C4-2B (cell line): ENCODE measurements at regions not wholly inside any gene's neighbourhood (a gene's known extent, or its start where the extent isn't known, plus 50 kb on each side); places are given as distances from the start of the nearest gene placed in this dataset.

ENCODE experiments used
- H3K27ac ChIP-seq: fragments of 450-650 bp; 2 replicates; pipeline ENCODE4 v1.5.1; 2017
- ZFX ChIP-seq: fragments of 450-650 bp; IDR thresholded peaks from 2 replicates; pipeline ENCODE4 v1.6.1; 2017
- TF ChIP-seq, protein P1 (sequence below): fragments of 450-650 bp; conservative IDR thresholded peaks from 2 replicates; pipeline ENCODE4 v1.5.1; 2017; ENCODE audit warnings: mild to moderate bottlenecking

DNA sequence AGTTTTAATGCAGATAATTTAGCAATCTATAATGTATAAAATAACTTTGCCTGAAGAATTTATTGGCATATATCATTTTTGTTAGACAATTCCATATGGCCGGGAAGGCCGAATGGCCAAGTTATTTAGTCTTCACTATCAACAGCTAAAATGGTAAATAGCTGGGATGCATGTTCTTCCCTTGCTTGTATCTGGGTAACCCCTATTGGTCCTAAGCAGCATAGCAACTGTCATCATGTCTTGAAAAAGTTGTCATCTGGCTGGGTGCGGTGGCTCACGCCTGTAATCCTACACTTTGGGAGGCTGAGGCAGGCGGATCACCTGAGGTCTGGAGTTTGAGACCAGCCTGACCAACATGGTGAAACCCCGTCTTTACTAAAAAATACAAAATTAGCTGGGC, 340.0 kb upstream of the DPYD start:
- no peak overlapping the region for H3K27ac ChIP-seq
- TF ChIP-seq, protein P1, sequence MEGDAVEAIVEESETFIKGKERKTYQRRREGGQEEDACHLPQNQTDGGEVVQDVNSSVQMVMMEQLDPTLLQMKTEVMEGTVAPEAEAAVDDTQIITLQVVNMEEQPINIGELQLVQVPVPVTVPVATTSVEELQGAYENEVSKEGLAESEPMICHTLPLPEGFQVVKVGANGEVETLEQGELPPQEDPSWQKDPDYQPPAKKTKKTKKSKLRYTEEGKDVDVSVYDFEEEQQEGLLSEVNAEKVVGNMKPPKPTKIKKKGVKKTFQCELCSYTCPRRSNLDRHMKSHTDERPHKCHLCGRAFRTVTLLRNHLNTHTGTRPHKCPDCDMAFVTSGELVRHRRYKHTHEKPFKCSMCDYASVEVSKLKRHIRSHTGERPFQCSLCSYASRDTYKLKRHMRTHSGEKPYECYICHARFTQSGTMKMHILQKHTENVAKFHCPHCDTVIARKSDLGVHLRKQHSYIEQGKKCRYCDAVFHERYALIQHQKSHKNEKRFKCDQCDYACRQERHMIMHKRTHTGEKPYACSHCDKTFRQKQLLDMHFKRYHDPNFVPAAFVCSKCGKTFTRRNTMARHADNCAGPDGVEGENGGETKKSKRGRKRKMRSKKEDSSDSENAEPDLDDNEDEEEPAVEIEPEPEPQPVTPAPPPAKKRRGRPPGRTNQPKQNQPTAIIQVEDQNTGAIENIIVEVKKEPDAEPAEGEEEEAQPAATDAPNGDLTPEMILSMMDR = no peak; the same call in 1 of the 2 replicates
- no peak for TF ChIP-seq ZFX

DNA sequence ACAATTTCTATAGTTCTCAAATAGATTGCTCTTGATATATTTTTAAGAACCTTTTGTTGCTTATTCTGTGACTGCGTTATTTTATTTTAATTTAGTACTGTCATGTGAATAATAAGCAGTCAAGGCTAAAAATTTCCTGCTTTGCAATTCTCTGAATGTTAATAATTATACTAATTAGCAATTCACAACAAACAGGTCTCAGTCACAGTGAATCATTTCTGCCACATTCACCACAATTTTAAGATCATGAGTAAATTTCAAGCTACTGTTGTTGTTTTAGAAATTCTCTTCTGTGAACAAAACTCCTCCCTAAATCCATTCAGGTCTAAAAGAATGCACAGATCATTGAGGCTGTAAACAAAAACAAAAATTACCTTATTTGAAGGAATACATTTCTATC, 339.6 kb upstream of the DPYD start:
- no peak for TF ChIP-seq ZFX
- TF ChIP-seq, protein P1 = no peak
- H3K27ac ChIP-seq = no peak overlapping the region

DNA sequence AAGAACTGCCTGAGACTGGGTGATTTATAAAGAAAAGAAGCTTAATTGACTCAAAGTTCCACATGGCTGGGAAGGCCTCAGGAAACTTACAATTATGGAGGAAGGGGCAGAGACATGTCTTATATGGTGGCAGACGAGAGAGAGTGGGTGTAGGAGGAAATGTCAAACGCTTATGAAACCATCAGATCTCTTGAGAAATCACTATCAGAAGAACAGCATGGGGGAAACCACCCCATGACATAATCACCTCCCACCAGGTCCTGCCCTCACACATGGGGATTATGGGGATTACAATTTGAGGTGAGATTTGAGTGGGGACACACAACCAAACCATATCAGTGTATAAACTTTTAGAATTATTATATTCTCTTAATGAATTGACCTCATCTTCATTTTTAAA, 335.9 kb upstream of the DPYD start:
- H3K27ac ChIP-seq = no peak overlapping the region
- TF ChIP-seq, protein P1 = no peak
- no peak for TF ChIP-seq ZFX

DNA sequence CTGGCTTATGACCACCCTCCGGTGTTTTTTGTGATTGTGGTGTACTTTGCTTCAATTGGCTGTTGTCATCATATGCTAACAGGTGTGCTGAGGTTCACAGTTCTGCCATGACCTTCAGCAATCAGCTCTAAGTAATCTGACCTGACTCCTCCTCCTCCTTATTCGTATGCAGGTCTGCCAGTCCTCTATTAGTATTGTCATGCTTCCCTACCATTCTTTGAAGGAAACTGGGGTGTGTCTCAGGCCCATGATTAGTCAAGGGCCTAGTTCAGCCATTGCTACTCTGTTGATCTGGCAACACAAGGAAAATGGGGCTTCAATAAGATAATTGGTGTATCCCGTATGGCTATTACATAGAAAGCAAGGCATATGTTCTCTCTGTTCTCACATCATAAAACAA, 332.3 kb upstream of the DPYD start:
- H3K27ac ChIP-seq = no peak overlapping the region
- no peak for TF ChIP-seq ZFX
- TF ChIP-seq, protein P1 = no peak

DNA sequence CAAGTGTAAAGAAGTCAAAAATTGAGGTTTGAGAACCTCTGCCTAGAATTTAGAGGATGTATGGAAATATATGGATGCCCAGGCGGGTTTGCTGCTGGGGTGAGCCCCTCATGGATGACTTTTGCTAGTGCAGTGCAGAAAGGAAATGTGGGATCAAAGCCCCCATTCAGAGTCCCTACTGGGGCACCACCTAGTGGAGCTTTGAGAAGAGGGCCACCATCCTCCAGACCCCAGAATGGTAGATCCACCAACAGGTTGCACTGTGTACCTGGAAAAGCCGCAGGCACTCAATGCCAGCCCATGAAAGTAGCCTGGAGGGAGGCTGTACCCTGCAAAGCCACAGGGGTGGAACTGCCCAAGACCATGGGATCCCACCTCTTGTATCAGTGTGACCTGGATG, 330.7 kb upstream of the DPYD start:
- no peak overlapping the region for H3K27ac ChIP-seq
- TF ChIP-seq, protein P1 = no peak; the same call in 1 of the 2 replicates
- no peak for TF ChIP-seq ZFX

DNA sequence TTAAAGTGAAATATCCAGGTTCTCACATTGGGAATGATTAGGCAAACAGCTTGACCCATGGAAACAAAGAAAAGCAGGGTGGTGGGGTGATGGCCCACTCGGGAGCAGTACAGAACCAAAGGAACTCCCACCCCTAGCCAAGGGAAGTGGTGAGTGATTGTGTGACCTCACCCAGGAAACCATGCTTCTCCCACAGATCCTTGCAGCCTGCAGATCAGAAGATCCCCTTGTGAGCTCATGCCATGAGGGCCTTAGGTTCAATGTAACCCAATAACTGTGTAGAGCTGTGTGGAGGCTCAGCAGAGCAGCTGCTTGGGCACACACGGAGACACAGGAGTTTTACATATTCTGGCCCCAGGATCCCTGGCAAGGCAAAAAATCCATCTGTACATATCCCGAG, 311.8 kb upstream of the DPYD start:
- H3K27ac ChIP-seq = no peak overlapping the region
- TF ChIP-seq ZFX = no peak
- TF ChIP-seq, protein P1 = no peak

DNA sequence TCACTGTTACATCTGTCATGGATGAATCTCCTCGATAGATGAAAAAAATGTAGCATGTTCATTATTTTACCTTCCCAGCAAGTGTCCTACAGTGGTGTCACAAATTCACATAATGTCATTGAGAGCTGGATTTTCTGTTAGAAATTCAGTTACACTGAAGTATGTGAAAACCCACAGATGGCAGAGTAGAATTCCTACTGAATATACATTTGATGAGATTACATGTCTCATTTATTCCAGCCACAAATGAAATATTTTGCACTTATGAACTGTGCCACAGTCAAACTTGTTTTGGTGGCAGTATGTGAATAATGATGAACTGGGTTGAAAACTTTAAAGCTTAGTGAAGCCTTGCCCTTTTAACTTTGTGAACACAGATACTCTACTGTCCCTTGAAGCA, 301.9 kb upstream of the DPYD start:
- no peak overlapping the region for H3K27ac ChIP-seq
- TF ChIP-seq ZFX = no peak
- TF ChIP-seq, protein P1 = no peak
